ENCODE measurements at regions not wholly inside any gene's neighbourhood (a gene's known extent, or its start where the extent isn't known, plus 50 kb on each side); places are given as distances from the start of the nearest gene placed in this dataset.

DNA sequence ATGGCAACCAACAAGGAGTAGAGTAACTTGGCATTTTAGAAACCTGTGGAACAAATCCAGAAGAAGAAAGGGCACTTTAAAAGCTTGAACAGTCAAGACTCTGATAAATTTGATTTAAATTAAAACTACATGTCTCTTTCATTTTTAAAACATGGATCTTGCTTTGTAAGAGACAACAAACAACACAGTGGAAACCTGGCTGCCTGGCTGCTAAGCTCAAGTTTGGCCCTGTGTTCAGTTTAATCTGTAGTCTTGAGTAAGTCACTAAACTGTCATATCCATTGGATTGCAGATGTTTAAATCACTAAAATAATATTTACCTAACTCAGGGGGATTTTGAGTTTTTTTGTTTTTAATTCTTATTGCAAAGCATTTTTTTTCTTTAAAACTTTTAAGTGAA lies 374.9 kb upstream of the SEMA3D start:
- TF ChIP-seq CTCF (IDR thresholded peaks at IDR 0.05) (no peak), EP300 (IDR thresholded peaks at IDR 0.05; ENCODE audit: low read depth) (no peak)
